Ascending aorta (tissue), 2 donors: ENCODE measurements at regions not wholly inside any gene's neighbourhood (a gene's known extent, or its start where the extent isn't known, plus 50 kb on each side); places are given as distances from the start of the nearest gene placed in this dataset.

Experiments
- DNase-seq, 2 donors: peaks; one replicate each; pipeline ENCODE4 v3.0.0-alpha.2; 2019; ENCODE audit warnings: low spot score in 2 of 2
- H3K27ac ChIP-seq, 2 donors: fragments of 200-600 bp; sonication (generic); one replicate each; pipeline ENCODE4 v1.5.1; 2016 to 2017; ENCODE audit warnings: mild to moderate bottlenecking in 1 of 2
- H3K27me3 ChIP-seq: fragments of 200-600 bp; sonication (generic); one replicate; pipeline ENCODE4 v1.5.1; 2017
- H3K36me3 ChIP-seq, 2 donors: fragments of 200-600 bp; sonication (generic); one replicate each; pipeline ENCODE4 v1.5.1; 2016
- H3K4me1 ChIP-seq, 2 donors: fragments of 200-600 bp; sonication (generic); one replicate each; pipeline ENCODE4 v1.5.1; 2016 to 2017; ENCODE audit warnings: mild to moderate bottlenecking in 1 of 2
- H3K4me3 ChIP-seq, 2 donors: fragments of 200-600 bp; sonication (generic); one replicate each; pipeline ENCODE4 v1.5.1; 2016 to 2017; ENCODE audit warnings: mild to moderate bottlenecking in 1 of 2
- H3K9me3 ChIP-seq, 2 donors: fragments of 200-600 bp; sonication (generic); one replicate each; pipeline ENCODE4 v1.5.1; 2016
- intact Hi-C: fragments of 100-400 bp; cut with DNase I; formaldehyde crosslinking; loops from one replicate; pipeline ENCODE4 v1.15.1; 2023
- TF ChIP-seq, protein P1 (sequence below), 3 experiments: fragments of 200-600 bp in 2 of 3; fragments of 450-650 bp in 1 of 3; sonication (generic) in 2 of 3; IDR thresholded peaks; one replicate each; pipeline ENCODE4 v1.5.1; 2016 to 2019; ENCODE audit warnings: antibody characterized with exemption in 3 of 3, mild to moderate bottlenecking in 1 of 3, moderate library complexity in 1 of 3

DNA sequence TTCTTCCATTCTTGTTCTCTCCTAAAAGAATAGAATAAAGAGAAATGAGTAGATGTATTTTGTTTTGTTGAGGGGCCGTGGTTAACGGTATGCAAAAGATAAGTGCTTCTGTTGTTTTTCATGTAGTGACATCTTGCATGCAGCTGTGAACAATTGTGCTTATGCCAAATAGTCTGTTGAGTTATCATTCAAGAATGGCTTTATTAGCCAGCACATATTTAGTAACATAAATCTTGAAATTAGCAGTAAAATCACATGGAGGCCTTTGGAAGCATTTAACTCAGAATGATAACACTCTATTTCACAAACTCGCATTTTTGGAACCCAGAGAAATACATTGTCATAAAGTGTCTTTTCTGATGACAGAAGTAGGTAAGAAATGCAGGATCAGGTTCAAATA, 1772.0 kb upstream of the FLRT2 start:
- Histone ChIP-seq H3K36me3 (no peaks in the 10 kb centered on the region), H3K9me3 (no peaks in the 10 kb centered on the region), H3K27ac (no peak overlapping the region), H3K27me3 (no peaks in the 10 kb centered on the region), H3K4me1 (no peaks in the 10 kb centered on the region), H3K4me3 (no peak overlapping the region)
- no peak for DNase-seq
- TF ChIP-seq, protein P1, sequence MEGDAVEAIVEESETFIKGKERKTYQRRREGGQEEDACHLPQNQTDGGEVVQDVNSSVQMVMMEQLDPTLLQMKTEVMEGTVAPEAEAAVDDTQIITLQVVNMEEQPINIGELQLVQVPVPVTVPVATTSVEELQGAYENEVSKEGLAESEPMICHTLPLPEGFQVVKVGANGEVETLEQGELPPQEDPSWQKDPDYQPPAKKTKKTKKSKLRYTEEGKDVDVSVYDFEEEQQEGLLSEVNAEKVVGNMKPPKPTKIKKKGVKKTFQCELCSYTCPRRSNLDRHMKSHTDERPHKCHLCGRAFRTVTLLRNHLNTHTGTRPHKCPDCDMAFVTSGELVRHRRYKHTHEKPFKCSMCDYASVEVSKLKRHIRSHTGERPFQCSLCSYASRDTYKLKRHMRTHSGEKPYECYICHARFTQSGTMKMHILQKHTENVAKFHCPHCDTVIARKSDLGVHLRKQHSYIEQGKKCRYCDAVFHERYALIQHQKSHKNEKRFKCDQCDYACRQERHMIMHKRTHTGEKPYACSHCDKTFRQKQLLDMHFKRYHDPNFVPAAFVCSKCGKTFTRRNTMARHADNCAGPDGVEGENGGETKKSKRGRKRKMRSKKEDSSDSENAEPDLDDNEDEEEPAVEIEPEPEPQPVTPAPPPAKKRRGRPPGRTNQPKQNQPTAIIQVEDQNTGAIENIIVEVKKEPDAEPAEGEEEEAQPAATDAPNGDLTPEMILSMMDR (IDR thresholded peaks at IDR 0.05), result no peak
- intact Hi-C loops, result no loop called here

DNA sequence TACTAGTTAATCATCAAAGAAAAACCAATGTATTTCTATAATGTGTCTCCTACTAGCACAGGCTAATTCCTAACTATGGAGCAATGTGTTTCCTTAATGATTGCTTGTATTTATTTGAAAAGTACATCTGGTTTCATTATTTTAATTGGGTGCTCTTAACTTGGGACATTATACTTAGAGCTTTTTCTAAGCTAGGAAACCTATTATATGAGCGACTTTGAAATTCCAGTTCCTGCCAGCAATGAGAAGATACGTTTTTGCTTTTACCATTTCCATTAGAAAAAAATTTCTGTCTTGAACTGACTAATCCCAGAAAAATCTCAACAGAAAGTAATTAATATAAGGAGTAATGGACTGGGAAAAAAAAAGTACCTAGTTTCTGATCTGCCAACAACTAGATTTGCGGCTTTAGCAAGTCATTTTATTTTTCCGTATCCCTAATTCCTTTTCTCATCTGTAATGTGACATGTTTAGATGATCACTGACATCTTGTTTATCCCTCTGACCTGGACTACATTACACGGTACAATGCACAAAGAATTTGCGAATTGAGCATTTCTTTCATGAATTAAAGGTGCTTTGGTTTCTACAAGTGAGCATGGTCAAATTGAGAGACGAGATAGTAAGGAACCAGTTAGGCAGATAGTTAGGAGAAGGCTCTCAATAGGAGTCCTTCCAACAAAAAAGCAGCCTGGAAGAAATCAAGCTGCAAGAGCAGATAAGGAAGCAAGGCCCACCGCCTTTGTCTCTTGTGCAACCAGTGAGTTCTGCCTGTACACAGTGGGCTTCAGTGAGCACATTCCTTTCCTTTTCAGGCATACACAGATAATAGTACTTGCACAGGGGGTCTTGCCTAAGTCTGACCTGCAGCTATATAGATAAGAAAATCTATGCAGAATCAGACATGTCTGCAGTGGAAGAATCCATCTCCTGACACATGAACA, 1765.0 kb upstream of the FLRT2 start:
- H3K4me1 ChIP-seq, result no peaks in the 10 kb centered on the region
- H3K9me3 ChIP-seq, result no peaks in the 10 kb centered on the region
- H3K4me3 ChIP-seq, result no peak overlapping the region
- no peaks in the 10 kb centered on the region for H3K27me3 ChIP-seq
- intact Hi-C loops, result no loop called here
- H3K27ac ChIP-seq, result no peak overlapping the region
- DNase-seq, result no peak
- no peaks in the 10 kb centered on the region for H3K36me3 ChIP-seq
- TF ChIP-seq, protein P1 (IDR thresholded peaks at IDR 0.05), result no peak

DNA sequence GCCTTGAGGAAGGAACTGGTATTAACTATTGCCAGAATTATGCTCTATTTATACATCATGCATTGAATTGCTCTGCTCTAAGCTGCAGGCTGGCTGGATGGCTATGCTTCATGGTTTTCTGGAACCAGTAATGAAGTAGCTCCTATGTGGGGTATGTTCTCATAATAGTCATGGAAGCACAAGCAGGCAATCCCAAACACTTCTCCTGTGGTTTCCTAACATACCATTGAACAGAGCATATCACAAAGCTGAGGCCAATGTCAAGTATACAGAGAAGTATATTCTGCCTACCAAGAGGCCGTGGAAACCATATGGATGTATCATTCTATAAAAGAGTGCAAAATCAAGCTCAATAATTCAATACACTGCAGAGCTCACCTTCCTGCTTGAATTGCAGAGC, 1752.4 kb upstream of the FLRT2 start:
- H3K27ac ChIP-seq, result no peak overlapping the region
- intact Hi-C loops, result no loop called here
- TF ChIP-seq, protein P1 (IDR thresholded peaks at IDR 0.05), result no peak
- H3K4me3 ChIP-seq, result no peak overlapping the region
- H3K27me3 ChIP-seq, result no peaks in the 10 kb centered on the region
- no peak for DNase-seq
- H3K4me1 ChIP-seq, result no peaks in the 10 kb centered on the region
- no peaks in the 10 kb centered on the region for H3K36me3 ChIP-seq
- H3K9me3 ChIP-seq, result no peaks in the 10 kb centered on the region

DNA sequence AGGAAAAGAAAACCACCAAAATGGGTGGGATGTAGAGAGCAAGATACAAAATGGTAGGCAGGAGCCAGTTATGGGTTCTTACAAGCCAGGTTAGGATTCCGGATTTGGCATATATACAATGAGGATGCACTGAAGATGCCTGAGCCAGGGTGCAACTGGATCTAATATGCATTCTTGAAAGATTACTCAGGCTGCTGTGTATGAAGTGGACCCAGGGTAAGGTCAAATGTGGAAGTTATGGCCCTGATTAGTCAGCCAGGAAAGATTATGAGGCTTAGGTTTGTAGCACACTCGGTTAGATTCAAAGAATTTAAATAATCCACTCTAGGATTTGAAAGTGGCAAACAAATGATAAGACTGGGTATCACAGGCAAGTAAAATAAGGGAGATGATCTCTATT, 1750.7 kb upstream of the FLRT2 start:
- H3K27ac ChIP-seq, result no peak overlapping the region
- intact Hi-C loops, result no loop called here
- H3K4me1 ChIP-seq, result no peaks in the 10 kb centered on the region
- H3K9me3 ChIP-seq, result no peaks in the 10 kb centered on the region
- no peaks in the 10 kb centered on the region for H3K27me3 ChIP-seq
- no peak for DNase-seq
- H3K4me3 ChIP-seq, result no peak overlapping the region
- no peaks in the 10 kb centered on the region for H3K36me3 ChIP-seq
- TF ChIP-seq, protein P1 (IDR thresholded peaks at IDR 0.05), result no peak

DNA sequence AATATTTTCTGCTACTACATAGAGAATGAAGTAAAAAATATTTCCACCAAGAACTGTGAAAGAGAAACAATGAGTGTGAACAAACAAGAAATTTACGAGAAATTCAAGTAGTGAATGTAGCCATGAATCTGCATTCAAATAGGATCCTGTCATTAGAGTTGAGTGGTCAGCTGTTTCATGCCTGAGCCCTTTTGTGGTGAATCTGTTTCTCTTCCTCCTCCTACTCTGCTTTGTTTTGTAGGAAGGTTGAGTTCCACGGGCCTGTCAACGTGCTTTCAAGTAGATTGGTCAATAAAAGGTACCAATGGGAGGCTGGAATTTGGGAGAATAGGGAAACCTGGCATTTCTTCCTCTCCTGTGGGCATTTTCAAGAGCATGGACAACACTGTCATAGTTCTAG, 1749.6 kb upstream of the FLRT2 start:
- no peak overlapping the region for H3K4me3 ChIP-seq
- intact Hi-C loops, result no loop called here

More for the DNA sequence above, 1749.6 kb upstream of the FLRT2 start:
- Histone ChIP-seq H3K4me1 (no peaks in the 10 kb centered on the region), H3K9me3 (no peaks in the 10 kb centered on the region), H3K27ac (no peak overlapping the region), H3K36me3 (no peaks in the 10 kb centered on the region), H3K27me3 (no peaks in the 10 kb centered on the region)
- no peak for DNase-seq
- TF ChIP-seq, protein P1 (IDR thresholded peaks at IDR 0.05), result no peak
